GM10266 (cell line): ENCODE measurements at regions not wholly inside any gene's neighbourhood (a gene's known extent, or its start where the extent isn't known, plus 50 kb on each side); places are given as distances from the start of the nearest gene placed in this dataset.

Experiments
- DNase-seq: peaks from one replicate; pipeline ENCODE4 v3.0.0; 2012; ENCODE audit errors: extremely low spot score
- CTCF ChIP-seq: IDR thresholded peaks from 2 replicates; pipeline ENCODE4 v1.5.1; 2012; ENCODE audit warnings: mild to moderate bottlenecking, low read depth; ENCODE audit not compliant: control insufficient read depth, insufficient read depth; ENCODE audit errors: missing control alignments

GRCh38 chr3:64327100-64327804, 102.0 kb upstream of the PRICKLE2 start:
- DNase-seq = no peak
- TF ChIP-seq CTCF = no peak

GRCh38 chr3:64321747-64322146, 96.5 kb upstream of the PRICKLE2 start:
- no peak for DNase-seq
- TF ChIP-seq CTCF = no peak

- no peak for TF ChIP-seq CTCF
- DNase-seq = no peak
Measured at GRCh38 chr3:64319391-64319790, 94.1 kb upstream of the PRICKLE2 start.

- no peak for DNase-seq
Measured at GRCh38 chr3:64318668-64319271, 93.5 kb upstream of the PRICKLE2 start.

GRCh38 chr3:64318001-64318400, 92.7 kb upstream of the PRICKLE2 start:
- TF ChIP-seq CTCF = no peak
- no peak for DNase-seq

More at GRCh38 chr3:64318668-64319271, 93.5 kb upstream of the PRICKLE2 start:
- TF ChIP-seq CTCF = no peak

GRCh38 chr3:64316971-64317370, 91.7 kb upstream of the PRICKLE2 start:
- DNase-seq = no peak
- TF ChIP-seq CTCF = no peak

- DNase-seq = no peak
- no peak for TF ChIP-seq CTCF
Measured at GRCh38 chr3:64311424-64312061, 86.3 kb upstream of the PRICKLE2 start.
